ENCODE measurements at regions not wholly inside any gene's neighbourhood (a gene's known extent, or its start where the extent isn't known, plus 50 kb on each side); places are given as distances from the start of the nearest gene placed in this dataset.

GRCh38 chr3:944786-945185 is 148.0 kb upstream of the CNTN6 start:
- H3K27ac ChIP-seq: no peak overlapping the region
- H3K4me3 ChIP-seq (ENCODE audit: low read depth, low read length): no peak overlapping the region
- DNase-seq: no peak
- in situ Hi-C loops (cut with HindIII; ENCODE audit: low pct_ligation_motif_present, low sequenced_read_pairs): no loop called here
- no peaks in the 10 kb centered on the region for H3K27me3 ChIP-seq (replicated peaks)
- TF ChIP-seq, protein P1, sequence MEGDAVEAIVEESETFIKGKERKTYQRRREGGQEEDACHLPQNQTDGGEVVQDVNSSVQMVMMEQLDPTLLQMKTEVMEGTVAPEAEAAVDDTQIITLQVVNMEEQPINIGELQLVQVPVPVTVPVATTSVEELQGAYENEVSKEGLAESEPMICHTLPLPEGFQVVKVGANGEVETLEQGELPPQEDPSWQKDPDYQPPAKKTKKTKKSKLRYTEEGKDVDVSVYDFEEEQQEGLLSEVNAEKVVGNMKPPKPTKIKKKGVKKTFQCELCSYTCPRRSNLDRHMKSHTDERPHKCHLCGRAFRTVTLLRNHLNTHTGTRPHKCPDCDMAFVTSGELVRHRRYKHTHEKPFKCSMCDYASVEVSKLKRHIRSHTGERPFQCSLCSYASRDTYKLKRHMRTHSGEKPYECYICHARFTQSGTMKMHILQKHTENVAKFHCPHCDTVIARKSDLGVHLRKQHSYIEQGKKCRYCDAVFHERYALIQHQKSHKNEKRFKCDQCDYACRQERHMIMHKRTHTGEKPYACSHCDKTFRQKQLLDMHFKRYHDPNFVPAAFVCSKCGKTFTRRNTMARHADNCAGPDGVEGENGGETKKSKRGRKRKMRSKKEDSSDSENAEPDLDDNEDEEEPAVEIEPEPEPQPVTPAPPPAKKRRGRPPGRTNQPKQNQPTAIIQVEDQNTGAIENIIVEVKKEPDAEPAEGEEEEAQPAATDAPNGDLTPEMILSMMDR (IDR thresholded peaks at IDR 0.05; ENCODE audit: low read depth, low read length, missing control alignments): no peak
- no peaks in the 10 kb centered on the region for H3K36me3 ChIP-seq (replicated peaks)

DNA sequence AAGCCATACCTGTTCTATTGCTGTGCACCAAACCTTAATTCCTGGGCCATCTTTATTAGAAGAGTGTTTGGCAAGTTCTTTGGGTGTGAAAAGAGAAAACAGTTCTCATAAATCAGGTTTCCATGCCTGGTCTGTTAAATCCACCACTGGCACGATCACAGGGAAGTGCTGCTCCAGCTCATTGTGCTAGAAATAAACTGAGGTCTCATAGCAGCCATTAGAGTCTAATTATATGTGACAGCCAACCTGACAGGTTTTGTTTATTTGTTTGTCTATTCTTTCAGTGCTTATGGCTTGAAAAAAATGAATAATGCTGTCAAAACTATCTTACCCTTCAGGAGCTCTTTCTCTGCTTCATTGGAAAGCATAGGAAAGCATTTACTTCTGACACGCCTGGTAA is 147.1 kb upstream of the CNTN6 start:
- H3K27me3 ChIP-seq (replicated peaks): no peaks in the 10 kb centered on the region
- H3K4me3 ChIP-seq (ENCODE audit: low read depth, low read length): no peak overlapping the region
- DNase-seq: no peak
- H3K36me3 ChIP-seq (replicated peaks): no peaks in the 10 kb centered on the region
- in situ Hi-C loops (cut with HindIII; ENCODE audit: low pct_ligation_motif_present, low sequenced_read_pairs): no loop called here
- no peak overlapping the region for H3K27ac ChIP-seq
- TF ChIP-seq, protein P1 (IDR thresholded peaks at IDR 0.05; ENCODE audit: low read depth, low read length, missing control alignments): no peak

GRCh38 chr3:952906-953305 is 139.9 kb upstream of the CNTN6 start:
- in situ Hi-C loops (cut with HindIII; ENCODE audit: low pct_ligation_motif_present, low sequenced_read_pairs): no loop called here
- no peak overlapping the region for H3K27ac ChIP-seq
- no peaks in the 10 kb centered on the region for H3K36me3 ChIP-seq (replicated peaks)
- H3K4me3 ChIP-seq (ENCODE audit: low read depth, low read length): no peak overlapping the region
- TF ChIP-seq, protein P1 (IDR thresholded peaks at IDR 0.05; ENCODE audit: low read depth, low read length, missing control alignments): no peak
- DNase-seq: no peak
- H3K27me3 ChIP-seq (replicated peaks): no peaks in the 10 kb centered on the region

GRCh38 chr3:963255-963654 is 129.6 kb upstream of the CNTN6 start:
- TF ChIP-seq, protein P1 (IDR thresholded peaks at IDR 0.05; ENCODE audit: low read depth, low read length, missing control alignments): no peak
- in situ Hi-C loops (cut with HindIII; ENCODE audit: low pct_ligation_motif_present, low sequenced_read_pairs): no loop called here
- H3K4me3 ChIP-seq (ENCODE audit: low read depth, low read length): no peak overlapping the region
- no peaks in the 10 kb centered on the region for H3K27me3 ChIP-seq (replicated peaks)
- H3K36me3 ChIP-seq (replicated peaks): no peaks in the 10 kb centered on the region
- no peak for DNase-seq
- H3K27ac ChIP-seq: no peak overlapping the region

- Histone ChIP-seq H3K36me3 (replicated peaks) (no peaks in the 10 kb centered on the region), H3K4me3 (ENCODE audit: low read depth, low read length) (no peak overlapping the region), H3K27ac (no peak overlapping the region), H3K27me3 (replicated peaks) (no peaks in the 10 kb centered on the region)
- no peak for DNase-seq
- in situ Hi-C loops (cut with HindIII; ENCODE audit: low pct_ligation_motif_present, low sequenced_read_pairs): no loop called here
- TF ChIP-seq, protein P1 (IDR thresholded peaks at IDR 0.05; ENCODE audit: low read depth, low read length, missing control alignments): no peak
Measured at GRCh38 chr3:963755-964154, 129.1 kb upstream of the CNTN6 start.

DNA sequence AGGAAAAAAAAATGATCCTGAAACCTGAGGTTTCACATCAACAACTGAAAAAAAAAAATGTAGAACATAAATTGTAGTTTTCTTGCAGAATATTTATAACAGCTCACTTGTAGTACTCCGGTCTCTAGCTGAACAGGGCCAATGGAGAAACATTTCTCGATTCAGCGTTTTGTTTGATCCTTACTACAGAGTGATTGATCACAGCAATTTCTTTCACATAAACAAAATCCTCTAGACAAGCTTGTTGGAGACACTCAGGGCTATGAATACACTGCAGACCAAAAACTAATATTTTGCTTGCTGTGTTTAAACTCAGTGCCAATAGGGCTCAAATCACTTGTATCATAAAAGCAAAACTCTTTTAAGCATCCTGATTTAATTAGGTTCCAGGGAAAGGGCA is 127.0 kb upstream of the CNTN6 start:
- TF ChIP-seq, protein P1 (IDR thresholded peaks at IDR 0.05; ENCODE audit: low read depth, low read length, missing control alignments): no peak
- Histone ChIP-seq H3K36me3 (replicated peaks) (no peaks in the 10 kb centered on the region), H3K27ac (no peak overlapping the region), H3K4me3 (ENCODE audit: low read depth, low read length) (no peak overlapping the region), H3K27me3 (replicated peaks) (no peaks in the 10 kb centered on the region)
- no peak for DNase-seq
- in situ Hi-C loops (cut with HindIII; ENCODE audit: low pct_ligation_motif_present, low sequenced_read_pairs): no loop called here

Data from brain microvascular endothelial cell (primary cell).